H9 (cell line): ENCODE measurements at regions not wholly inside any gene's neighbourhood (a gene's known extent, or its start where the extent isn't known, plus 50 kb on each side); places are given as distances from the start of the nearest gene placed in this dataset.

Experiments used
- DNase-seq: peaks from one replicate; pipeline ENCODE4 v3.0.0-alpha.2; 2017
- H2AFZ ChIP-seq: one replicate; pipeline ENCODE4 v1.6.1; 2013; ENCODE audit warnings: mild to moderate bottlenecking, low read length, control low read depth, moderate library complexity
- H2AK5ac ChIP-seq: 2 replicates; pipeline ENCODE4 v1.6.1; 2013; ENCODE audit warnings: low read length, control low read depth, mixed read lengths; ENCODE audit not compliant: insufficient read length
- H2BK120ac ChIP-seq: one replicate; pipeline ENCODE4 v1.6.1; 2013; ENCODE audit warnings: low read depth, mild to moderate bottlenecking, low read length, control low read depth, inconsistent platforms; ENCODE audit not compliant: poor library complexity, severe bottlenecking
- H2BK12ac ChIP-seq: 2 replicates; pipeline ENCODE4 v1.6.1; 2013; ENCODE audit warnings: low read length, control low read depth, mixed read lengths, low read depth; ENCODE audit not compliant: insufficient read length
- H2BK15ac ChIP-seq: 2 replicates; pipeline ENCODE4 v1.6.1; 2013; ENCODE audit warnings: low read depth, low read length, control low read depth
- H2BK20ac ChIP-seq: one replicate; pipeline ENCODE4 v1.6.1; 2013; ENCODE audit warnings: low read depth, mild to moderate bottlenecking, low read length, control low read depth, inconsistent platforms; ENCODE audit not compliant: poor library complexity, severe bottlenecking
- H2BK5ac ChIP-seq: 2 replicates; pipeline ENCODE4 v1.6.1; 2013; ENCODE audit warnings: low read length, control low read depth, mixed read lengths; ENCODE audit not compliant: insufficient read length
- H3K14ac ChIP-seq: 2 replicates; pipeline ENCODE4 v1.6.1; 2013; ENCODE audit warnings: low read length, control low read depth; ENCODE audit not compliant: insufficient read depth
- H3K18ac ChIP-seq: 2 replicates; pipeline ENCODE4 v1.6.1; 2013; ENCODE audit warnings: low read depth, mild to moderate bottlenecking, mixed read lengths, low read length, control low read depth; ENCODE audit not compliant: insufficient read length
- H3K23ac ChIP-seq: 2 replicates; pipeline ENCODE4 v1.6.1; 2013; ENCODE audit warnings: low read length, control low read depth, mixed read lengths, low read depth; ENCODE audit not compliant: insufficient read length
- H3K23me2 ChIP-seq: 2 replicates; pipeline ENCODE4 v1.6.1; 2013; ENCODE audit warnings: low read depth, mild to moderate bottlenecking, mixed read lengths, low read length, control low read depth; ENCODE audit not compliant: insufficient read length, poor library complexity, severe bottlenecking
- H3K27ac ChIP-seq: 2 replicates; pipeline ENCODE4 v1.5.1; 2013; ENCODE audit warnings: low read length, control low read depth, mixed read lengths, low read depth; ENCODE audit not compliant: insufficient read length
- H3K27me3 ChIP-seq: 2 replicates; pipeline ENCODE4 v1.6.1; 2013; ENCODE audit warnings: low read length, control low read depth, inconsistent platforms; ENCODE audit not compliant: insufficient read depth
- H3K4ac ChIP-seq: 2 replicates; pipeline ENCODE4 v1.6.1; 2013; ENCODE audit warnings: low read depth, mild to moderate bottlenecking, control low read depth, inconsistent platforms, low read length, moderate library complexity
- H3K4me1 ChIP-seq: 2 replicates; pipeline ENCODE4 v1.6.1; 2013; ENCODE audit warnings: low read length, control low read depth, inconsistent platforms; ENCODE audit not compliant: insufficient read depth
- H3K4me2 ChIP-seq: 2 replicates; pipeline ENCODE4 v1.6.1; 2013; ENCODE audit warnings: low read length, control low read depth, mixed read lengths; ENCODE audit not compliant: insufficient read length, insufficient read depth
- H3K56ac ChIP-seq: 2 replicates; pipeline ENCODE4 v1.6.1; 2013; ENCODE audit warnings: low read depth, mild to moderate bottlenecking, mixed read lengths, low read length, control low read depth; ENCODE audit not compliant: insufficient read length
- H3K79me1 ChIP-seq: 2 replicates; pipeline ENCODE4 v1.6.1; 2013; ENCODE audit warnings: low read depth, mild to moderate bottlenecking, moderate library complexity, low read length, control low read depth, inconsistent platforms; ENCODE audit not compliant: insufficient read depth, poor library complexity, severe bottlenecking
- H3K79me2 ChIP-seq: 2 replicates; pipeline ENCODE4 v1.6.1; 2013; ENCODE audit warnings: low read length, control low read depth, inconsistent platforms; ENCODE audit not compliant: insufficient read depth
- H3K9ac ChIP-seq: 2 replicates; pipeline ENCODE4 v1.6.1; 2013; ENCODE audit warnings: low read length, control low read depth, mixed read lengths; ENCODE audit not compliant: insufficient read length; ENCODE audit errors: extremely low read depth
- H3K9me3 ChIP-seq: one replicate; pipeline ENCODE4 v1.6.1; 2013; ENCODE audit warnings: low read depth, low read length, inconsistent platforms; ENCODE audit not compliant: control insufficient read depth
- H3T11ph ChIP-seq: one replicate; pipeline ENCODE4 v1.6.1; 2013; ENCODE audit warnings: mild to moderate bottlenecking, low read length, control low read depth, inconsistent platforms
- H4K20me1 ChIP-seq: one replicate; pipeline ENCODE4 v1.6.1; 2013; ENCODE audit not compliant: control insufficient read depth, insufficient read length, insufficient read depth
- H4K5ac ChIP-seq: 2 replicates; pipeline ENCODE4 v1.6.1; 2013; ENCODE audit warnings: low read depth, mild to moderate bottlenecking, mixed read lengths, low read length, control low read depth; ENCODE audit not compliant: insufficient read length
- H4K8ac ChIP-seq: replicated peaks from 2 replicates; pipeline ENCODE4 v1.6.1; 2013; ENCODE audit warnings: low read length, control low read depth, mixed read lengths, low read depth; ENCODE audit not compliant: insufficient read length
- H4K91ac ChIP-seq: 2 replicates; pipeline ENCODE4 v1.6.1; 2013; ENCODE audit warnings: low read depth, mild to moderate bottlenecking, moderate library complexity, mixed read lengths, low read length, control low read depth; ENCODE audit not compliant: insufficient read length
- H3K27ac Mint-ChIP-seq, 3 experiments: 2 replicates in 2 of 3; 3 replicates in 1 of 3; pipeline ENCODE4 v1.8.0; 2020 to 2021; ENCODE audit warnings: mixed read lengths in 3 of 3, mild to moderate bottlenecking in 1 of 3, moderate library complexity in 1 of 3
- H3K27me3 Mint-ChIP-seq: 2 replicates; pipeline ENCODE4 v1.8.0; 2021; ENCODE audit warnings: low read depth, mild to moderate bottlenecking, moderate library complexity, mixed read lengths
- H3K36me3 Mint-ChIP-seq, 3 experiments: 2 replicates in 2 of 3; 3 replicates in 1 of 3; pipeline ENCODE4 v1.8.0; 2020 to 2021; ENCODE audit warnings: low read depth in 3 of 3, mixed read lengths in 3 of 3; ENCODE audit not compliant: insufficient read depth in 1 of 3
- H3K4me1 Mint-ChIP-seq, 2 experiments: 2 replicates each; pipeline ENCODE4 v1.8.0; 2020; ENCODE audit warnings: mixed read lengths in 2 of 2
- H3K4me3 Mint-ChIP-seq, 2 experiments: 2 replicates in 1 of 2; 3 replicates in 1 of 2; pipeline ENCODE4 v1.8.0; 2020 to 2021; ENCODE audit warnings: mild to moderate bottlenecking in 2 of 2, mixed read lengths in 2 of 2, moderate library complexity in 1 of 2
- H3K9me3 Mint-ChIP-seq, 2 experiments: 2 replicates in 1 of 2; 3 replicates in 1 of 2; pipeline ENCODE4 v1.8.0; 2020; ENCODE audit warnings: mild to moderate bottlenecking in 2 of 2, mixed read lengths in 2 of 2, moderate library complexity in 1 of 2
- TF ChIP-seq, protein P1 (sequence below): fragments of 200-600 bp; sonication (generic); conservative IDR thresholded peaks from 3 replicates; pipeline ENCODE4 v1.8.0; 2021; ENCODE audit warnings: antibody characterized with exemption, mild to moderate bottlenecking

DNA sequence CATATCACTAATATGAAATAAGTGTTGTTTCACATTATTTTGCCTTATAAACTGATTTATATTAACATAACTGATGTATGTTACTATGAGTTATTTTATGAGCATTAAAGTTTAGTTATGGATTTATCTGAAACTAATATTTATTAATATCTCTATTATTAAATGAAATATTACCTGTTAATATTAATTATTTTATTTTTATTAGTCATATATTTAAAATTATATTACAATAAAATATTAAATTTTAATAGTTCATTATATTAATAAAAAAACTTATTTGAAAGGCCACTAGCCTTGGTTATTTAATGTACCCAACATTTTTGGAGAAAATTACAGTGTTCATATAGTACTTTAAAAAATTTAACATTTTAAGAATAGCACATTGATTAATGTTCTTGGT, 1643.4 kb upstream of the MIR17HG start:
- Histone ChIP-seq H2BK15ac (no peak overlapping the region), H3K23ac (no peak overlapping the region), H2BK12ac (no peak overlapping the region), H3K27me3 (no peaks in the 10 kb centered on the region), H2BK5ac (no peak overlapping the region), H3K4ac (no peak overlapping the region), H2AFZ (no peak overlapping the region), H2AK5ac (no peak overlapping the region), H2BK20ac (no peak overlapping the region), H4K91ac (no peak overlapping the region), H3K56ac (no peak overlapping the region), H3K4me2 (no peak overlapping the region), H3T11ph (no peak overlapping the region), H2BK120ac (no peak overlapping the region), H3K9me3 (no peaks in the 10 kb centered on the region), H3K23me2 (no peaks in the 10 kb centered on the region), H3K9ac (no peak overlapping the region), H3K14ac (no peak overlapping the region), H3K4me1 (no peaks in the 10 kb centered on the region), H4K20me1 (no peaks in the 10 kb centered on the region), H3K27ac (no peak overlapping the region), H4K5ac (no peak overlapping the region), H3K79me2 (no peaks in the 10 kb centered on the region), H3K79me1 (no peaks in the 10 kb centered on the region), H3K18ac (no peak overlapping the region), H4K8ac (no peak overlapping the region)
- Mint-ChIP-seq H3K4me3 (no peak overlapping the region), H3K36me3 (peaks cover 0 to 4% (median 3%) of the 10 kb centered on the region in 3 experiments; a peak in 2 of 7 replicates), H3K9me3 (peaks cover 0 to 5% of the 10 kb centered on the region in 2 experiments; a peak in 2 of 5 replicates), H3K27ac (no peak overlapping the region), H3K27me3 (no peaks in the 10 kb centered on the region), H3K4me1 (no peaks in the 10 kb centered on the region)
- TF ChIP-seq, protein P1, sequence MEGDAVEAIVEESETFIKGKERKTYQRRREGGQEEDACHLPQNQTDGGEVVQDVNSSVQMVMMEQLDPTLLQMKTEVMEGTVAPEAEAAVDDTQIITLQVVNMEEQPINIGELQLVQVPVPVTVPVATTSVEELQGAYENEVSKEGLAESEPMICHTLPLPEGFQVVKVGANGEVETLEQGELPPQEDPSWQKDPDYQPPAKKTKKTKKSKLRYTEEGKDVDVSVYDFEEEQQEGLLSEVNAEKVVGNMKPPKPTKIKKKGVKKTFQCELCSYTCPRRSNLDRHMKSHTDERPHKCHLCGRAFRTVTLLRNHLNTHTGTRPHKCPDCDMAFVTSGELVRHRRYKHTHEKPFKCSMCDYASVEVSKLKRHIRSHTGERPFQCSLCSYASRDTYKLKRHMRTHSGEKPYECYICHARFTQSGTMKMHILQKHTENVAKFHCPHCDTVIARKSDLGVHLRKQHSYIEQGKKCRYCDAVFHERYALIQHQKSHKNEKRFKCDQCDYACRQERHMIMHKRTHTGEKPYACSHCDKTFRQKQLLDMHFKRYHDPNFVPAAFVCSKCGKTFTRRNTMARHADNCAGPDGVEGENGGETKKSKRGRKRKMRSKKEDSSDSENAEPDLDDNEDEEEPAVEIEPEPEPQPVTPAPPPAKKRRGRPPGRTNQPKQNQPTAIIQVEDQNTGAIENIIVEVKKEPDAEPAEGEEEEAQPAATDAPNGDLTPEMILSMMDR, result no peak
- no peak for DNase-seq
